DMS 273 (cell line): ENCODE measurements at regions not wholly inside any gene's neighbourhood (a gene's known extent, or its start where the extent isn't known, plus 50 kb on each side); places are given as distances from the start of the nearest gene placed in this dataset.

Experiments
- DNase-seq: peaks from one replicate; lab custom pipeline; 2025; ENCODE audit not compliant: unreplicated experiment; lab: John Stamatoyannopoulos, UW

GRCh38 chr9:35540315-35540714 is 50.4 kb downstream of the RUSC2 start:
- DNase-seq = no peak

GRCh38 chr9:35546853-35547252 is 56.9 kb downstream of the RUSC2 start:
- no peak for DNase-seq

GRCh38 chr9:35547889-35548418 is 57.1 kb upstream of the TESK1 start:
- DNase-seq = no peak

- DNase-seq = no peak
Observed at GRCh38 chr9:35548571-35548970, 56.5 kb upstream of the TESK1 start.

- DNase-seq = no peak
Observed at GRCh38 chr9:35549441-35549840, 55.6 kb upstream of the TESK1 start.

GRCh38 chr9:35552376-35552775 is 52.7 kb upstream of the TESK1 start:
- no peak for DNase-seq

GRCh38 chr9:35552837-35553236 is 52.2 kb upstream of the TESK1 start:
- DNase-seq = no peak

GRCh38 chr9:35553670-35554543 is 51.2 kb upstream of the TESK1 start:
- peak; percentile 81 for DNase-seq

- no peak for DNase-seq
Observed at GRCh38 chr9:35555246-35555701, 49.8 kb upstream of the TESK1 start.
